ENCODE measurements at regions not wholly inside any gene's neighbourhood (a gene's known extent, or its start where the extent isn't known, plus 50 kb on each side); places are given as distances from the start of the nearest gene placed in this dataset.
"Not testable (repeated sequence)": the region's sequence is repeated elsewhere in the genome, so short reads cannot be mapped to it uniquely, and the experiment has no call there.

GRCh38 chr14:29388571-29388970, 539.1 kb downstream of the PRKD1 start:
- no peak for DNase-seq (ENCODE audit: low spot score)

- DNase-seq (ENCODE audit: low spot score), result no peak
Measured at GRCh38 chr14:29390081-29390832, 537.4 kb downstream of the PRKD1 start.

- no peak for DNase-seq (ENCODE audit: low spot score)
Measured at GRCh38 chr14:29391231-29391630, 536.4 kb downstream of the PRKD1 start.

GRCh38 chr14:29391801-29392200, 535.8 kb downstream of the PRKD1 start:
- no peak for DNase-seq (ENCODE audit: low spot score)

- DNase-seq (ENCODE audit: low spot score), result no peak
Measured at GRCh38 chr14:29392287-29392686, 535.4 kb downstream of the PRKD1 start.

GRCh38 chr14:29403091-29403490, 524.6 kb downstream of the PRKD1 start:
- no peak for DNase-seq (ENCODE audit: low spot score)

- no peak for DNase-seq (ENCODE audit: low spot score)
Measured at GRCh38 chr14:29410581-29410980, 517.1 kb downstream of the PRKD1 start.

- DNase-seq (ENCODE audit: low spot score), result not testable (repeated sequence)
Measured at GRCh38 chr14:29414931-29415330, 512.7 kb downstream of the PRKD1 start.

GRCh38 chr14:29419736-29420135, 507.9 kb downstream of the PRKD1 start:
- no peak for DNase-seq (ENCODE audit: low spot score)

- no peak for DNase-seq (ENCODE audit: low spot score)
Measured at GRCh38 chr14:29421156-29421728, 506.4 kb downstream of the PRKD1 start.

- no peak for DNase-seq (ENCODE audit: low spot score)
Measured at GRCh38 chr14:29425705-29426482, 501.8 kb downstream of the PRKD1 start.

- peak; percentile 76 for DNase-seq (ENCODE audit: low spot score)
Measured at GRCh38 chr14:29442696-29443095, 485.0 kb downstream of the PRKD1 start.

- no peak for DNase-seq (ENCODE audit: low spot score)
Measured at GRCh38 chr14:29444216-29444615, 483.4 kb downstream of the PRKD1 start.

- no peak for DNase-seq (ENCODE audit: low spot score)
Measured at GRCh38 chr14:29444805-29445204, 482.8 kb downstream of the PRKD1 start.

- no peak for DNase-seq (ENCODE audit: low spot score)
Measured at GRCh38 chr14:29446971-29447370, 480.7 kb downstream of the PRKD1 start.

GRCh38 chr14:29451941-29452340, 475.7 kb downstream of the PRKD1 start:
- no peak for DNase-seq (ENCODE audit: low spot score)

- DNase-seq (ENCODE audit: low spot score), result no peak
Measured at GRCh38 chr14:29453045-29453444, 474.6 kb downstream of the PRKD1 start.

GRCh38 chr14:29454026-29454693, 473.5 kb downstream of the PRKD1 start:
- DNase-seq (ENCODE audit: low spot score), result no peak

- DNase-seq (ENCODE audit: low spot score), result no peak
Measured at GRCh38 chr14:29458547-29458946, 469.1 kb downstream of the PRKD1 start.

GRCh38 chr14:29459531-29459930, 468.1 kb downstream of the PRKD1 start:
- DNase-seq (ENCODE audit: low spot score), result no peak

- DNase-seq (ENCODE audit: low spot score), result no peak
Measured at GRCh38 chr14:29459969-29460560, 467.6 kb downstream of the PRKD1 start.

- no peak for DNase-seq (ENCODE audit: low spot score)
Measured at GRCh38 chr14:29461101-29461500, 466.5 kb downstream of the PRKD1 start.
